GM18870 (cell line): ENCODE measurements at regions not wholly inside any gene's neighbourhood (a gene's known extent, or its start where the extent isn't known, plus 50 kb on each side); places are given as distances from the start of the nearest gene placed in this dataset.
"Not testable (repeated sequence)": the region's sequence is repeated elsewhere in the genome, so short reads cannot be mapped to it uniquely, and the experiment has no call there.

Experiments used
- ATAC-seq: cut with Tn5 transposase; IDR thresholded peaks from one replicate; pipeline ENCODE4 v1.9.1; 2021; ENCODE audit warnings: moderate library complexity; ENCODE audit not compliant: unreplicated experiment

- ATAC-seq: no peak
Measured at GRCh38 chr2:163974766-163975165, 239.0 kb upstream of the FIGN start.

DNA sequence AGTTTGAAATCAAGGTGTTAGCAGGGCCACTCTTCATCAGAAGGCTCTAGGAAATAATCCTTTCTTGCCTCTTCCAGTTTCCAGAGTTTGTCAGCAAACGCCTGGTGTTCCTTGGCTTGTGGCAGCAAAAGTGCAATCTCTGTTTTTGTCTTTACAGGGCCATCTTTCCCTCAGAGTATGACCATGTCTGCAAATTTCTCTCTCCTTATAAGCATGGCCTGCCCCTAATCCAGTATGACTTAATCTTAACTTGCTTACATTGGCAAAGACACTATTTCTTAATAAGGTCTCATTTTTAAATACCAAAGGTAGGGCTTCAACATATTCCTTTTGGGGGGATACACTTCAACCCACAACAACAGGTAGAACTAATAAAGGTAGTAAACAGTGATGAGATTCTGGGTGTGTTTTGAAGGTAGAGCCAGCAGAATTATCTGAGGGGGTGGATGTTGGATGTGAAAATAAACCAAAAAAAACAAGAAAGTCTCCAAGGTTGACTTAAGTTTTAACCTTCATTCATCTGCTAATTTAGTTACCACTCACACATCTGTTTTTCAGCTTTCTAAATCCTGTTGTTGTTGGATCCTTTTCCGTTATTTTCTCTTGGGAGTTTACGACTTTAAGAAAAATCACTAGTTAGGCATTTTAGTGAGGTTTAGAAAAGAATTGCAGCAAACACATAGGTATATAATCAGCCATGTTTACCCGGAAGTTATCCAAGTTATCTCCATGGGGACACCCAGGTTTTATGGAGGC, 234.4 kb upstream of the FIGN start:
- ATAC-seq: no peak

GRCh38 chr2:163964278-163964677, 228.5 kb upstream of the FIGN start:
- ATAC-seq: not testable (repeated sequence)

- no peak for ATAC-seq
Measured at GRCh38 chr2:163953390-163953907, 217.6 kb upstream of the FIGN start.

DNA sequence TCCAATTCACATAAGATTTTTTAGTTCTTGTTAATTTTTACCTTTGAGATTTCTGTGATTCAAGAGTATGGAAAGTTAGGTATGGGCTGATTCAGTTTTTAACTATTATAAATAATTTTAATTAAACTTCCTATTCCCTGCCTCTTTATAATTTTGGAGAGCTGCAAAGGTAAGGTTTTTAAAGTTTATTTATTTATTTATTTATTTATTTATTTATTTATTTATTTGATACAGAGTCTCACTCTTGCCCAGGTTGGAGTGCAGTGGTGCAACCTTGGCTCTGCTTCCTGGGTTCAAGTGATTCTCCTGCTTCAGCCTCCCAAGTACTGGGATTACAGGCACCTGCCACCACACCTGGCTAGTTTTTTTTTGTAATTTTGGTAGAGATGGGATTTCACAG, 215.5 kb upstream of the FIGN start:
- ATAC-seq: no peak

DNA sequence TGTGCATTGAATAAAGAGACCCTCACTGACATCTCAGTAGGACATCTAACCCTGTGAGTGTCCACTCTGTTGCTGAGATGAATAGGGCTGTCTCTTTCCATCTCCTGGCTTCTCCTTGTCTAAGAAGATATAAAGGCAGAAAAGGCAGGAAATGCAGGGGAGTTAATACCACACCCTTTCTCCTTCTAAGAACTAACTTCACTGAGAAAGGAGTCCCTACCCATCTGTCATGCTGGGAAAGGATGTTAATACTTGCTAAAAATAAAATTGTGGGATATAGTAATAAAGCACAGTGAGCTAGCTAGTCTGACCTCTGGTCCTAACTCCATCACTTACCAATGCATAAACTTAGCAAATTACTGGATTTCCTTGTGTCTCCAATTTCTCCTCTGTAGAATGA, 213.9 kb upstream of the FIGN start:
- no peak for ATAC-seq

DNA sequence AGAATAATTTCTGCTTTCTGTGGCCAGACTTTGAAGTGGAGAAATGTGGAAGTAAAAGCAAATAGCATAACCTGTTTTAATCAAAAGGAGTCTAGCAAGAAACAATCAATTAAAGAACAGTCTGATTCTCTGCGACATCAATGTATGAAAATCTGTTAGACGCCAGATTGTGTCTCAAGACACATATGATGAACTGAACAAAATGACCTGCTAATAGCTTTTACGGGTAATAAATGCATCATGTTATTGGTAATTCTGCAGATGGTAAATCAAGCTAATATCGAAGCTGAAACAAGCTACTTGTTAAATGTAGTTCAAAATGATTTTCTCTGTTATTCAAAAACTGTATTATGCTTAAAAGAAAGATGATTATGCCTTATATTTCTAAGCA, 208.5 kb upstream of the FIGN start:
- ATAC-seq: no peak

DNA sequence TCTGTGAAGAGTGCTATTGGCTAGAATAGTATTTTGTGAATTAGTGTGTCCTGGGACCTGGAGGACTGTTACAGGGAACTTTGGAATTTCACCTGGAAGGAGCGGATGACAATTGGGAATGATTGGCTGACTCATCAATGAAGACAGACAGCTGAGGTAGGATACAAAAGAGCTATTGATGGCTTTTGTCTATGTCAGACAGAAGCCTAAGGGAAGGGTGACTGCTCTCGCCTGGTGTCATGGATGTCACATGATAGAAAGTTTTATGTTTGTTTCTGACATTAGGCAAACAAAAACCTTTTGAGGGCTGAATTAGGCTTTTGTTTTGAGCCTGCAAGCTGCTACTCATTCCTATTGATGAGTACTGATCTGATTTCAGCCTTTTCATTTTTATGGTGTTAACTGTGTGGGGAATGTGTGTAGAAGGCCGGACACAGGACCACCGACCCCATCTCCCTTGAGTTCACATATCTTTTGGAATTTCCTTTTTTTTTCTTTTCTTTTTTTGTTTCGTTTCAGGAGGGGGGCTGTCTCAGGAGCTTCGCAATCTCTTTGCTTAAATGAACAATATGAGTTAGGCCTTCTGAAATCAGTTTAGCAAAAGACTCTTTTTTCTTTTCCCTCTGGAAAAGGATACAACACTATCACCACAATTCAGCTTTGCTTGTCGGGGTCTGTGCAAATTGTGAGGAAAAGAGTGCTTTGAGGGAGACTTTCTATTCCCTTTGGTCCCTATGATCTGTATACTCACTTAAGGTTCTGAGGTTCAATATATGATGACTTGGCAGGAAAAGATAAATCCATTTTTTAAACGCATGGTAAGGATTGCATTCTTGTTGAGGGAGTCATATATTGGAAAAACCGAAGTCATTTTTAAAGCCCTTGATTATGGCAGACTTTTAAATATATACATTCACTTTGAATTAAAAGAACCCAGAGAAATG, 207.9 kb upstream of the FIGN start:
- no peak for ATAC-seq

GRCh38 chr2:163934131-163934530, 198.3 kb upstream of the FIGN start:
- no peak for ATAC-seq

- ATAC-seq: no peak
Measured at GRCh38 chr2:163919717-163920116, 183.9 kb upstream of the FIGN start.

DNA sequence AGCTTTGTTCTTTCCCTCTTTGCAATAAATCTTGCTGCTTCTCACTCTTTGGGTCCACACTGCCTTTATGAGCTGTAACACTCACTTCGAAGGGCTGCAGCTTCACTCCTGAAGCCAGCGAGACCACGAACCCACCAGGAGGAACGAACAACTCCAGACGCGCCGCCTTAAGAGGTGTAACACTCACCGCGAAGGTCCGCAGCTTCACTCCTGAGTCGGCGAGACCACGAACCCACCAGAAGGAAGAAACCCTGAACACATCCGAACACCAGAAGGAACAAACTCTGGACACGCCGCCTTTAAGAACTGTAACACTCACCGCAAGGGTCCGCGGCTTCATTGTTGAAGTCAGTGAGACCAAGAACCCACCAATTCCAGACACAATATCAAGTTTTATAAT, 178.7 kb upstream of the FIGN start:
- ATAC-seq: not testable (repeated sequence)

DNA sequence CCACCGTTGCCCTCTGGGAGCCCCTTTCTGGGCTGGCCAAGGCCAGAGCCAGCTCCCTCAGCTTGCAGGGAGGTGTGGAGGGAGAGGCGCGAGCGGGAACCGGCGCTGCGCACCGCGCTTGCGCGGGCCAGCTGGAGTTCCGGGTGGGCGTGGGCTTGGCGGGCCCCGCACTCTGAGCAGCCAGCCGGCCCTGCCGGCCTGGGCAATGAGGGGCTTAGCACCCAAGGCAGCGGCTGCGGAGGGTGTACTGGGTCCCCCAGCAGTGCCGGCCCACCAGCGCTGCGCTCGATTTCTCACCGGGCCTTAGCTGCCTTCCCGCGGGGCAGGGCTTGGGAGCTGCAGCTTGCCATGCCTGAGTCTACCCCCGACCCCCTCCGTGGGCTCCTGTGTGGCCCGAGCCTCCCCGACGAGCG, 177.7 kb upstream of the FIGN start:
- ATAC-seq: not testable (repeated sequence)

DNA sequence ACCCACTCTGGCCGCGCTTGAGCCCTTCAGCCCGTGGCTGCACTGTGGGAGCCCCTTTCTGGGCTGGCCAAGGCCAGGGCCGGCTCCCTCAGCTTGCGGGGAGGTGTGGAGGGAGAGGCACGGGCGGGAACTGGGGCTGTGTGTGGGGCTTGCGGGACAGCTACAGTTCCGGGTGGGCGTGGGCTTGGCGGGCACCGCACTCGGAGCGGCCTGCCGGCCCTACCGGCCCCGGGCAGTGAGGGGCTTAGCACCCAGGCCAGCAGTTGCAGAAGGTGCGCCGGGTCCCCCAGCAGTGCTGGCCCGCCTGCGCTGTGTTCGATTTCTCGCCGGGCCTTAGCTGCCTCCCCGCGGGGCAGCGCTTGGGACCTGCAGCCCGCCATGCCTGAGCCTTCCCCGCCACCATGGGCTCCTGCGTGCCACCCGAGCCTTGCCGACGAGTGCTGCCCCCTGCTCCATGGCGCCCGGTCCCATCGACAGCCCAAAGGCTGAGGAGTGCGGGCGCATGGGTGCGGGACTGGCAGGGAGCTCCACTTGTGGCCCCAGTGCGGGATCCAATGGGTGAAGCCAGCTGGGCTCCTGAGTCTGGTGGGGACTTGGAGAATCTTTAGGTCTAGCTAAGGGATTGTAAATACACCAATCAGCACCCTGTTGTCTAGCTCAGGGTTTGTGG, 173.7 kb upstream of the FIGN start:
- ATAC-seq: no peak

DNA sequence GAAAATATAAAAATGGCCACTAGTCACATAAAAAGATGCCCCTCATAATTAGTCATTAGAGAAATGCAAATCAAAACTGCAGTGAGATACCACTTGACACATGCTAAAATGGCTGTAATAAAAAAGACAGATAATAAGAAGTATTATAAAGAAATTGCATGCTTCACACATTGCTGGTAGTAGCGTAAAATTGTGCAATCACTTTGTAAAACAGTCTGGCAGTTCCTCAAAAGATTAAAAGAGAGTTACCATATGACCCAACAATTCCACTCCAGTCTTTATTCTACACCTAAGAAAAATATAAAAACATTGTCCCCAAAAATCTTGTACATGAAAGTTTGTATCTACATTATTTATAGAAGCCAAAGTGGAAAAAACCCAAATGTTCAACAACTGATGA, 170.6 kb upstream of the FIGN start:
- no peak for ATAC-seq

- no peak for ATAC-seq
Measured at GRCh38 chr2:163897799-163898198, 162.0 kb upstream of the FIGN start.

DNA sequence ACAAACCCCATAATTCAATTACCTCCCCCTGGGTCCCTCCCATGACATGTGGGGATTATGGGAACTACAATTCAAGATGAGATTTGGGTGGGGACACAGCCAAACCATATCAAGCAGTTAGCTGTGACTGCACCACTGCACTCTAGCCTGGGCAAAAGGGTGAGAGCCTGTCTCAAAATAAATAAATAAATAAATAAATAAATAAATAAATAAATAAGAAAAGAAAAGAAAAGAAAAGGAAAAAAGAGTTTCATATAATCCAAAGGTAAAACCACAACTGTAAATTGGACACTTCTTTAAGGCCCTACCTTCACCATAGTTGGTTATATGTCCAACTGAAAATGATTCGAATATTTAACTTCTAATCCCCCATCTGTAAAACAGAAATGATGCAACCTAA, 157.6 kb upstream of the FIGN start:
- ATAC-seq: not testable (repeated sequence)

DNA sequence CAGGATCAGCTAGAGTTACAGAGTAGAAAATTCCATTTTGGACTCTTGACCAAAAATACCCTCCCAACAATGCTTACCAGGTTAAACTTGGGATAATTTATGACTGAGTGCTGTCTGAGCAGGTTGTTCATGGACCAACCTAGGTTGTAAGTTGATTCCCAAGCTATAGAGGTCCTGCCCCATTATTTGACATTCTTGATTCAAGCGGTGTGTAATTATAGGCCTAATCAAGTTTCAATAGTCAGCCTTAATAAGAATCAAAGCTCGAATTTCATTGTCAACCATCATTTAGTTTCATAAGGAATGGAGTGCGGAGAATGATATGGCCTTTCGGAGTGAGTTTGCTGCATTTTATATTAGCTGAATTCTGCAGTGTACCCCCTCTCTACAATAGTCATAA, 152.8 kb upstream of the FIGN start:
- ATAC-seq: no peak

GRCh38 chr2:163887182-163887581, 151.4 kb upstream of the FIGN start:
- no peak for ATAC-seq

DNA sequence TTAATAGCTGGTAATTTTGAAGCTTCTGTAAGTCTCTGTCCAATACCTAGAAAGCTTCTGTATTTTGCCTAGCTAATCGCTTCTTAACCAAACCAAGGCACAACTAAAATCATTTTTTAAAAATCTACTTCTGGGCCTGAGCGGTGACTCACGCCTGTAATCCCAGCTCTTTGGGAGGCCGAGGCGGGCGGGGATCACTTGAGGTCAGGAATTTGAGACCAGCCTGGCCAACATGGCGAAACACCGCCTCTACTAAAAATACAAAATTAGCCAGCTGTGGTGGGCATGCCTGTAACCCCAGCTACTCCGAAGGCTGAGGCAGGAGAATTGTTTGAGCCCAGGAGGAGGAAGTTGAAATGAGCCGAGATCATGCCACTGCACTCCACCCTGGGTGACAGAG, 148.6 kb upstream of the FIGN start:
- no peak for ATAC-seq

DNA sequence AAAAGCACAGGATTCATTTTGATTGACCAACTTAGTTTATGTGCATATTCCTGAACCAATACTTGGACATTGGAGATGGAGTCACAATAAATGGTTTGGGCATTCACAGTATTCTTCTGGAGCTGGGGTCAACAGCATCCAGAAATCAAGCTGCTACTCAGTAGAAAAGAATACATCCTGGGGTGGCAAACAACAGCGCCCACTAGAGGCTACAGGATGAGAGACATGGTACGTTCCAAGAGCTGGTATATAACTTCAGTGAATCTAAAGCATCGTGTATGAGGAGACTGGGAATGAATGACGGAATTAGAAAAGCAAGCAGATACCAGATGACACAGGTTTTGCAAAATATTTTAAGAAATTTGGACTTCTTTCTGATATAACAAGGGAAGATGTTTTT, 142.9 kb upstream of the FIGN start:
- peak; percentile 73 for ATAC-seq

GRCh38 chr2:163877316-163877715, 141.5 kb upstream of the FIGN start:
- ATAC-seq: no peak
